ENCODE measurements at regions not wholly inside any gene's neighbourhood (a gene's known extent, or its start where the extent isn't known, plus 50 kb on each side); places are given as distances from the start of the nearest gene placed in this dataset.

- no peaks in the 10 kb centered on the region for H4K20me1 ChIP-seq (ENCODE audit: insufficient read depth)
- H3K4me1 ChIP-seq (ENCODE audit: insufficient read depth) = no peaks in the 10 kb centered on the region
- no peaks in the 10 kb centered on the region for H3K9me3 ChIP-seq (ENCODE audit: low read depth)
- no peak for DNase-seq
- TF ChIP-seq EZH2phosphoT487 (IDR thresholded peaks at IDR 0.05; ENCODE audit: insufficient read depth, low read depth) = no peak
- no peak overlapping the region for H3K4me2 ChIP-seq (ENCODE audit: unreplicated experiment)
- H3K27ac ChIP-seq = no peak overlapping the region
- H3K36me3 ChIP-seq (ENCODE audit: low read depth) = no peaks in the 10 kb centered on the region
- no peak overlapping the region for H3K9ac ChIP-seq
- H3K9me2 ChIP-seq (ENCODE audit: insufficient read depth) = no peaks in the 10 kb centered on the region
- no peak overlapping the region for H3K4me3 ChIP-seq
- 41 to 46% methylated on average over 12 of the region's 12 CpGs for WGBS, 2 experiments (ENCODE audit: low coverage in 1 of 2, low lambda C conversion rate in 2 of 2, missing lambda C conversion rate in 2 of 2)
- no peaks in the 10 kb centered on the region for H3F3A ChIP-seq (ENCODE audit: insufficient read depth)
- H3K79me2 ChIP-seq (ENCODE audit: insufficient read depth) = no peaks in the 10 kb centered on the region
- no peaks in the 10 kb centered on the region for H3K27me3 ChIP-seq (replicated peaks; ENCODE audit: insufficient read depth)
- in situ Hi-C loops (cut with MboI) = no loop called here
- no peak overlapping the region for H2AFZ ChIP-seq
Measured at GRCh38 chr5:3182133-3182876, 413.3 kb upstream of the IRX1 start.

GRCh38 chr5:3181671-3182070 is 414.0 kb upstream of the IRX1 start:
- no peak overlapping the region for H3K4me2 ChIP-seq (ENCODE audit: unreplicated experiment)

GRCh38 chr5:3180636-3181035 is 415.0 kb upstream of the IRX1 start:
- no peak overlapping the region for H3K4me2 ChIP-seq (ENCODE audit: unreplicated experiment)
- no peak for DNase-seq
- H2AFZ ChIP-seq = no peak overlapping the region
- in situ Hi-C loops (cut with MboI) = no loop called here
- WGBS, 2 experiments (ENCODE audit: low coverage in 1 of 2, low lambda C conversion rate in 2 of 2, missing lambda C conversion rate in 2 of 2) = 52 to 61% methylated on average over 20 of the region's 20 CpGs
- no peaks in the 10 kb centered on the region for H3K9me3 ChIP-seq (ENCODE audit: low read depth)
- no peaks in the 10 kb centered on the region for H3K36me3 ChIP-seq (ENCODE audit: low read depth)
- H3K79me2 ChIP-seq (ENCODE audit: insufficient read depth) = no peaks in the 10 kb centered on the region
- TF ChIP-seq EZH2 (IDR thresholded peaks at IDR 0.05; ENCODE audit: insufficient read depth, poor library complexity, severe bottlenecking) (no peak), EZH2phosphoT487 (IDR thresholded peaks at IDR 0.05; ENCODE audit: insufficient read depth, low read depth) (no peak)
- H3K27ac ChIP-seq = no peak overlapping the region
- no peaks in the 10 kb centered on the region for H4K20me1 ChIP-seq (ENCODE audit: insufficient read depth)
- H3K9ac ChIP-seq = no peak overlapping the region
- H3K4me1 ChIP-seq (ENCODE audit: insufficient read depth) = no peaks in the 10 kb centered on the region
- no peak overlapping the region for H3K4me3 ChIP-seq
- H3F3A ChIP-seq (ENCODE audit: insufficient read depth) = no peaks in the 10 kb centered on the region
- H3K27me3 ChIP-seq (replicated peaks; ENCODE audit: insufficient read depth) = no peaks in the 10 kb centered on the region
- no peaks in the 10 kb centered on the region for H3K9me2 ChIP-seq (ENCODE audit: insufficient read depth)

More at GRCh38 chr5:3181671-3182070, 414.0 kb upstream of the IRX1 start:
- Histone ChIP-seq H3K9me3 (ENCODE audit: low read depth) (no peaks in the 10 kb centered on the region), H3K9ac (no peak overlapping the region), H3K36me3 (ENCODE audit: low read depth) (no peaks in the 10 kb centered on the region), H3F3A (ENCODE audit: insufficient read depth) (no peaks in the 10 kb centered on the region), H3K4me1 (ENCODE audit: insufficient read depth) (no peaks in the 10 kb centered on the region), H3K27ac (no peak overlapping the region), H4K20me1 (ENCODE audit: insufficient read depth) (no peaks in the 10 kb centered on the region), H2AFZ (no peak overlapping the region), H3K27me3 (replicated peaks; ENCODE audit: insufficient read depth) (no peaks in the 10 kb centered on the region), H3K9me2 (ENCODE audit: insufficient read depth) (no peaks in the 10 kb centered on the region), H3K79me2 (ENCODE audit: insufficient read depth) (no peaks in the 10 kb centered on the region), H3K4me3 (no peak overlapping the region)
- no peak for TF ChIP-seq EZH2phosphoT487 (IDR thresholded peaks at IDR 0.05; ENCODE audit: insufficient read depth, low read depth)
- TF ChIP-seq EZH2 (IDR thresholded peaks at IDR 0.05; ENCODE audit: insufficient read depth, poor library complexity, severe bottlenecking) = no peak
- in situ Hi-C loops (cut with MboI) = no loop called here
- DNase-seq = no peak
- 64 to 76% methylated on average over 18 of the region's 18 CpGs for WGBS, 2 experiments (ENCODE audit: low coverage in 1 of 2, low lambda C conversion rate in 2 of 2, missing lambda C conversion rate in 2 of 2)

GRCh38 chr5:3179220-3179619 is 416.4 kb upstream of the IRX1 start:
- Histone ChIP-seq H3F3A (ENCODE audit: insufficient read depth) (no peaks in the 10 kb centered on the region), H2AFZ (no peak overlapping the region), H3K4me2 (ENCODE audit: unreplicated experiment) (no peak overlapping the region), H4K20me1 (ENCODE audit: insufficient read depth) (no peaks in the 10 kb centered on the region), H3K4me1 (ENCODE audit: insufficient read depth) (no peaks in the 10 kb centered on the region), H3K79me2 (ENCODE audit: insufficient read depth) (no peaks in the 10 kb centered on the region), H3K27ac (no peak overlapping the region), H3K27me3 (replicated peaks; ENCODE audit: insufficient read depth) (no peaks in the 10 kb centered on the region), H3K36me3 (ENCODE audit: low read depth) (no peaks in the 10 kb centered on the region), H3K9me3 (ENCODE audit: low read depth) (no peaks in the 10 kb centered on the region), H3K9me2 (ENCODE audit: insufficient read depth) (no peaks in the 10 kb centered on the region), H3K9ac (no peak overlapping the region), H3K4me3 (no peak overlapping the region)
- WGBS, 2 experiments (ENCODE audit: low coverage in 1 of 2, low lambda C conversion rate in 2 of 2, missing lambda C conversion rate in 2 of 2) = 16 to 20% methylated on average over 5 of the region's 5 CpGs
- no peak for TF ChIP-seq EZH2 (IDR thresholded peaks at IDR 0.05; ENCODE audit: insufficient read depth, poor library complexity, severe bottlenecking)
- no peak for TF ChIP-seq EZH2phosphoT487 (IDR thresholded peaks at IDR 0.05; ENCODE audit: insufficient read depth, low read depth)
- in situ Hi-C loops (cut with MboI) = no loop called here
- DNase-seq = no peak

All from GM23248 (cell line).